HG02642 (cell line): ENCODE measurements at regions not wholly inside any gene's neighbourhood (a gene's known extent, or its start where the extent isn't known, plus 50 kb on each side); places are given as distances from the start of the nearest gene placed in this dataset.

ENCODE experiments used
- ATAC-seq: cut with Tn5 transposase; IDR thresholded peaks from one replicate; pipeline ENCODE4 v1.9.1; 2021; ENCODE audit warnings: mild to moderate bottlenecking; ENCODE audit not compliant: unreplicated experiment, poor library complexity

DNA sequence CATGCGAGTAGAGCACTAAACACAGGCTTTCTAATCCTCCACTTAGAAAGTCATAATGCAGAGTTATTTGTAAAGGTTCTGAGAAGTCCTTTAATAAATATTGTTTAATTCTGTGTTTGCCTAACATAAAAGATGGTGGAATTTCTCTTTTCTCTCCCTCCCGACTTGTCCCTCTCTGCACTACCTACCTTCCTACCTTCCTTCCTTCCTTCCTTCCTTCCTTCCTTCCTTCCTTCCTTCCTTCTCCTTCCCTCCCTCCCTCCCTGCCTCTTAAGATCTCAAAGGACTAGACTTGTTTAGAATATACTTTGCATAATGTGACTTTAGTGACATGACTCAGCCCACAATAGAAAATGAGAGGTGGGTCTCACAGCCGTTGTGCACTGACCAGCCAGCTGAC lies 156.3 kb upstream of the TAPT1 start:
- no peak for ATAC-seq

DNA sequence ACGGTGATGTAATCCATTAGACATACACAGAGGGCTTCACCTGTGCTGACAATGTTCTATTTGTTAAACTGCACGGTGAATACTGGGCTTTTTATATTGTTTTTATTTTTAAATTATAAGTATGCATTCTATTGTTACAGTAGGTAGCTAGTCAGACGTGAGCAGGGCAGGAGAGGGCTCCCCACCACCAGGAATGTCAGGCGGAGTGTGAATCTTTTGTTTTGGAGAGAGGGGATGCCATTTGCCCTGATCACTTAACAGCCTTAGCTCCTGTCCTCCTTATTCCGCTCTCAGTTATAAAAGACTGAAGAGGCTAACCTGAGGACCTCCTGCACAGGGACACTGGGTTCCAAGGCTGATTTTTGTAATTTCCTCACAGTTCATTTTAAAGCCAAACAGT lies 151.6 kb upstream of the TAPT1 start:
- no peak for ATAC-seq

DNA sequence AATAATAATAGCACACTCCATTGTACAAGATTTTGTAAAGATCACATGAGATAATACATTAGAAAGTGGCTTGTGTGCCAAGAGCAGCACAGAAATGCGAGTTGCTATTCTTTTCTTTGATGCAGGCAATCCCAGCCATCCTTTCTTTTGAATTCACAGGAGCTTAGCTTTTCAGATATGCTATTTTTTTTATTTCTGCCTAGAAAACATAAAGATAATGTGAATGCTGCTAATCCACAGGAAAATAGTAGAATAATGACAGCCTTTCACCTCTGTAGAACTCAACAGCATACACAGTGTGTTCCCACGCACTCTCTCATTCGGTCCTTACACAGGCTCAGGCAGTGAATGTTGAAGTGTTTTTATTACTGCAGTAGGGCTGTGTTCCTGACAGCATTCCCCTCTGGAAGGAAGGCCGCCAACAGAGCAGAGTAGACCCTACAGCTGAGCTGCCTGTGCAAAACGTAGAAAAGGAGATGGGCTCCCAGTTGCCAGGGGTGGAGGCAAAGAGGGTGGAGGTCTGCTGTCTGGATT lies 138.8 kb upstream of the TAPT1 start:
- no peak for ATAC-seq

DNA sequence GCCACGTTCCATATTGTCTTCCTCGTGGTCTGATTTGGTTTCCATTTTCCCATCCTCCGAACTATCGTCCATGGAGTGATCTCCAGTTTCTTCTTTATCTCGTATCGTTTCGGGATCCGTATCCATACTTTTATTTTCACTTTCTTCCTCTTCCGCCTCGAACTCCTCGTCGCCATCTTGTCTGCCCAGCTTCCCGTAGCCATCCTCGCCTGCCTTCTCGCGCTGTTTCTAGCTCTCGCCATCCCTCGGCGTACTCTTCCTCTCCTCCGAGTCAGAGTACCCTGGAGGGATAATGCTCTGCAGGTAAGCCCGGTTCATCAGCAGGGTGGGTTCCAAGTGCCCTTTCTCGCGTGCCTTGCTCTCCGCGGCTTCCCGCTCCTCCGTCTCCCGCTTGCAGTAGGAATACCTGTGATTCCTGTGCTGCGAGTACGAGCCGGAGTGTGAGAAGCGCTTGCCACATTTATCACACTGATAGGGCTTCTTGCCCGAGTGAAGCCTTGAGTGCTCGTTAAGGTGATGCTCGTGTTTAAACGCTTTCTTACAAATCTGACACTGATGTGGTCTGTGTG lies 134.5 kb upstream of the TAPT1 start:
- no peak for ATAC-seq

DNA sequence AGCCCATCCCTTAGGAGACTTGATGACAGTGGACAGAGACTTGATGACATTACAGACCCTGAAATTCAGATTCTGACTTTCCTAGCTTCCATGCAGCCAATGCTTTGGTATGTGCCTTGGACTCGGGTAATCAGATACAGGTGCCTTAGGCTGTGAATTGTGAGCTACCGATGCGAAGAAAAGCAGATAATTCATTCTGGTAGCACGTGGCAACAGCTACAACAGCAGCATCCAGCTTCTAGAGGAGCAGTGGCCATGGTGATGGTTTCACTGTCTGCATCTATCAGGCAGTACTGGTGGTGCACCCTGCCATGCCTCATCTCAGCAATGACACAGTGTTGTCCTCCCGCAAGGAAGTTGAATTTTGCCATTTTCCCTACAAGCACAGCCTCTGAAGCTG lies 126.9 kb upstream of the TAPT1 start:
- no peak for ATAC-seq

DNA sequence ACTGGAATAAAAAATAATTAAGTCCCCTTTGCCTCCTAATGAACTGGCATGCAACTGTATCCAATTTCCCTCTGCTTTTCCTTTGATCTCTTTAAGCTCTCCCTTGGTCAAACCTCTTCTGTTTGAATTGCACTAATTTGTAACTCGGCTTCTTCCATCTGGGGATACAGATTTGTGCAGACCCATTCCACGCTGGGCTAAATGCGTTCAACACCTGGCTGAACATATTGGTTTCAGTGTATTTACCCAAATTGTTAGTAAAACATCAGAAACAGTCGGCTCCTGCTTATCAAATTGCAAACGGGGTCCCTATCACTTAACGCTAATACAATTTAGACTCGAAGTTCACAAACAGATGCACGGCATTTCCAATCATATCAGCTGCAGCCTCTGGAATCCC lies 124.9 kb upstream of the TAPT1 start:
- ATAC-seq = no peak

DNA sequence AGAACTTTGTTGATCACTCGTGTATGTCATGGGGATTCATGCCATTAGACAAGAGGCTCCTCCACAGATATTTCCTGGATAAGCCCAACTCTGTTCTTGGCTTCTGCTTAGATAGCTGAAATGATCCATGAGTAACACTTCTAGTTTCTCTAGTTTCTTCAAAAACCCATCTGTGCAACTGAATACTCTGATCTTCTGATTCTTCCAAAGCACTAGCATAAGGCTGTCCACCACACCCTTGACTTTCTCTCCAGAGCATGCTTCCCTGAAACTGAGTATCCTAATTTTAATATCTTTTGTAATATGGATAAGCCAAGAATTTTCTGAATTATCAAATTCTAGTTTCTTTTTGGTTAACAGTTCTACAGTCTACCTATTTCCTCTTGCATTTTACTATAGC lies 118.6 kb upstream of the TAPT1 start:
- ATAC-seq = no peak

DNA sequence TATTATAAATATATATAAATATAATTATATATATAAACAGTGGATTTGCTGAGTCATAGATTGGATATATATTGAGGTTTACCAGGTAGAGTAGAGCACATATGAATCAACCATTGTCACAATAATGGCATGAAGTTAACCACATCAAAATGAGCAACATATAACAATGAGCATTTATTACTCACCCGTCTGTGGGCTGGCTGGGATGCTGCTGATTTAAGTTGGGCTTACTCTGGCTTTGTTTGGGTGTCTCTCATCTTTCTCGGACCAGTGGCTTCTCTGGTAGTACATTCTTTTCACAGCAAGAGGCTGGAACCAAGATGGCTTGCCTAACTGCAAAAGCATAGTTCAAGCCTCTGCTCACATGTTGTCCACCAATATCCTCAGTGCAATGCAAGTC lies 111.7 kb upstream of the TAPT1 start:
- ATAC-seq = no peak

DNA sequence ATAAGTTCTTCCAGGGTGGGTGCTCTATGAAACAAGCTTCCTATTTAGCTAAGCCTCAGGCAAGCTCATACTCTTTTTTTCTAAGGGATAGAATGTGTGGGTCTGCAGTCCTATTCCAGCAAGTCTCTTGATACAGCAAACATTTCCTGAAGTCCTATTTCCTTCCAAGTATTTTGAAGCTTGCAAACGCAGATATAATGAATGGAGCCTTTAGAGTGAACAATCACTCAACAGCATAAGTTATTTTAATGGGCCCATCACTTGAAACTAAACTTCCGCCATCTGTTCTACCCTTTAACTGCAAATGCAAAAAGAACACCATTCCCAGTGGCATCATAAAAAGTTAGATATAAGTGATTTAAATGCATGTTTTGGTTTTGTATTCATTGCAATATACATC lies 108.3 kb upstream of the TAPT1 start:
- ATAC-seq = no peak

DNA sequence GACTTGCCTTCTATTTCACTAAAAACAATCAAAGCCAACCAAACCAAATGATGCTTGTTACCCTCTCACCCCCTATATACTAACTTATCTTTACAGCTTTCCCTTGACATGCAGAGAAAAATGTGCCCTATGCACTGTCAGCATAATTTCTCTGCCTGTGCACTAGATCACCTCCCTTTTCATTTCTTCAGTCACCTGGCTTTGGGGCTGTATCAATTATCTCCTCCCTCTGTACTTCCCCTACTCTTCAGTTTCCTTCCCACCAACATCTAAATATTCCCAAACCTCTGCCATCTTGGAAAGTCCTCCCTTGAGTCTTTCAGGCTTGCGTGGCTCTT lies 103.5 kb upstream of the TAPT1 start:
- ATAC-seq = no peak

DNA sequence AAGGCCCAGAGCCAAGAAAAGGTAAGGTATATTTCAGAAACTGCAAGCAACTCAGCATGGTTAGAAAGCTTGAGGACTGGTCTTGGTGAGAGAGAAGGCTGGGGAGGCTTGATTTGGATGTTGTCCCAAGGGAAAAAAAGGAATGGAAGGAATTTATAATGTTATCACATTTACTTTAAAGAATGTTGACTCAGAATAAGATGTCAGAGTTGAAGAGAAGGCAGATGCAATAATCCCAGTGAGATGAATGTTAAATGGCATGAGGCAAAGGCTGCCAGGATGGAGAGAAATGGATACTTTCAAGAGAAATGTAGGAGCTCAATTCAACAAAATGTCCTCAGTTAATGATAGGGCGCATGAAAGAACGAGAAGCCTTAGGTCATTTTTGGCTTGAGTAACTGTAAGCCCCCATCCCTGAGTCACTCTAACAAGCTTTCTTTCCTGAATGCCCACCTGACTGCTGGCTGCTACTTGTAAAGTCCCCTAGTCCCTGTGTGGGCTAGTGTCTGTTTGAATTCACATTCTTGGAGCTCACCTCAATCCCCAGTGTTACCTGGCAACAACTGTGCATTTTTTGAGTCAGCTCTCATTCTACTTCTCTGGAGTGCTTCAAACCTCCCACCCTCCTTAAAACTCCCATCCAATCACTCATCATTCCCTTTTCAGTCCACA lies 103.0 kb upstream of the TAPT1 start:
- ATAC-seq = no peak

DNA sequence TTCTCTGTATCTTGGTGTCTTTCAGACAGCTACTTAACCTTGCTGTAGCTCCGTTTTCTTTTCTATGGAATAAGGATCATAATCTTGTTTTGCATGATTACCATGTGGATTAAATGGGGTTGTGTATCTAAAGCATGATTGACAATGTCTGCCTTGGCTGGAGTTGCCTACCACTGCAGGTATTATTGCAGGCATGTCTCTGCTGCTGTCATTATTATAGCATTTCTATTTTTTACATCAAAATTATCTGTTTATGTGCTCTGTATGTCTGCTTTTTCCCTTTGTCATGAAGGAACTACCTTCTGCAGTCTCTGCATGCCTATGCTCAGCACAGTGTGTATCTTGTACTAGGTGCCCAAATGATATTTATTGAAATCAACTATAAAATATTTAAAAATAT lies 95.9 kb upstream of the TAPT1 start:
- no peak for ATAC-seq

DNA sequence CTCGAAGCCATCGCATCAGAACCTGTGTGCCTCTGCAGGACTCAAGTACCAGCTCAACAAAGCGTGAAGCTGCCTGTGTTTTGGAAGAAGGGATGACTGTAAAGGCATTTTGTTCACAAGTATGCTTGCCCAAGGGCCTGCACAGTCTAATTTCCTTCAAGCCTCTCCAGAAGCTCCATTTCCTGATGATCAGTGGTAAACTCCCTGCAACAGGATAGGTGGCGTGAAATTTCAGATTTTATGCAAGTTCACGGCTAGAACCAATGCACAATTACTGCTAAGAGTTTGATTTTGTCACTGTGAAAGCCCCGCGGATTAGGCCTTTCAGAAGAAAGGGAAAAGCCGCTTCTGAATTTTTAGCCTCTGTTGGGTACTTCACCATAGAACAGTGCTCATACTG lies 89.2 kb upstream of the TAPT1 start:
- no peak for ATAC-seq

DNA sequence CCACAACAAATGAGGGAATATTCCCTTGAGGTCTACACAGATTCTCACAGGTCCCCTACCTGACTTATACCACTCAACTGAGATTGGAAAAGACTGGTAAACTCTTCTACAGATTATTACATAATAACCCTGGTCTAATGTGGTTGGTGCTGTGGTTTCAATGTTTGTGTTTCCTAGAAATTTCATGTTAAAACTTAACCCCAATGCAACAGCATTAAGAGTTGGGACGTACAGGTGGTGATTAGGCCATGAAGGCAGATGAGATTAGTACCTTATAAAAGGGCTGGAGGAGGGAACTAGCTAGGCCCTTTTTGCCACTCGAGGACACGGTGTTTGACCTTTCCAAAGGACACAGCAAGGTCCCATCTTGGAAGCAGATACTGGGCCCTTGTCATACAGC lies 84.3 kb upstream of the TAPT1 start:
- no peak for ATAC-seq

DNA sequence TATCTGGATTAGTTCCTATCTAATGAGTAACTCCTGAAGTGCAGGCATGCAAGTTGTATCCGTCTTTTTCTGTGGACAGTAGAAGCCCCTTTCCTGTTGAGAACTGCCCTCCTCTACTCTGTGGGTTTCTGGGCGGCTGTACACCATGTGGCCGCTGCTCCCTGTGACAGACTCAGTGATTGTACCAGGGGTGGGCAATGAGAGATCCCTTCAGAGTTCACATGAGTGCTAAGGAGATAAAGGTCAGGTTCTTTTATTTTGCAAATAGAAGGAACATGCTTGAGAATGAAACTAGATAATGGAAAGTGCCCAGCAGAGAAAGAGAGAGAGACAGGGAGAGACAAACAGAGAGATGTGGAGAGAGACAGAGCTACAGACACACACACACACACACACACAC lies 76.4 kb upstream of the TAPT1 start:
- no peak for ATAC-seq

DNA sequence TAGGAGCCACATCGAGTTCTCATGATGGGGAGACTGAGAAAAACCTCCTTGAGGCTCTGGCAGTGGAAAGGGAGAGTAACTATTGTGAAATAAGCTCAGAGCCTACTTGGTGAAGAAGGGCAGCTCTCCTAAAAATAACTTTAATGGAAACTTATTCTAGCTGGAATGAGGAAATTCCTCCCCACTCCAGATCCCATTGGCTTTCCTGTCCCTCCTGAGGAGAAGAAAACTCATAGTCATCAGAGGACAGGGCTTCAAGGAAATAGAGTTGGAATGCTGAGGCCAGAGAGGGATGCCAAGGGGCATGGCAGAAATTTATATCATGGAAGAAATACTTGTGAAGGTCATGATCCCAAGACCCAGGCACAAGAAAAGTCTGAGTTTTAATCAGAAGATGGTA lies 70.7 kb upstream of the TAPT1 start:
- no peak for ATAC-seq

DNA sequence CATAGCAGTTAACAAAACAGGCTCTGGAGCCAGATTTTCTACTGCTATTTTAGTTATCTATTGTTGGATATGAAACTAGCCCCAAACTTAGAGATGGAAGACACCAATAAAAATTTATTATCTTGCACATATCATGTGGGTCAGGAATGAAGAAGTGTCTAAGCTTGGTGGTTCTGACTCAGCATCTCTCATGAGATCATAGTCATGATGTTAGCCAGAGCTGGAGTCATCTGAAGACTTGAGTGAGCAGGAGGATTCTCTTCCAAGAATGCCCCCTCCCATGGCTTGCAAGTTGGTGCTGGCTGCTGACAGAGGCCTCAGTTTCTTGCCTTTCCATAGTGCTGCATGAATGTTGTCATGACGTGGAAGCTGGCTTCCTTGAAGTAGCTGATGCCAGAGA lies 68.2 kb upstream of the TAPT1 start:
- no peak for ATAC-seq

DNA sequence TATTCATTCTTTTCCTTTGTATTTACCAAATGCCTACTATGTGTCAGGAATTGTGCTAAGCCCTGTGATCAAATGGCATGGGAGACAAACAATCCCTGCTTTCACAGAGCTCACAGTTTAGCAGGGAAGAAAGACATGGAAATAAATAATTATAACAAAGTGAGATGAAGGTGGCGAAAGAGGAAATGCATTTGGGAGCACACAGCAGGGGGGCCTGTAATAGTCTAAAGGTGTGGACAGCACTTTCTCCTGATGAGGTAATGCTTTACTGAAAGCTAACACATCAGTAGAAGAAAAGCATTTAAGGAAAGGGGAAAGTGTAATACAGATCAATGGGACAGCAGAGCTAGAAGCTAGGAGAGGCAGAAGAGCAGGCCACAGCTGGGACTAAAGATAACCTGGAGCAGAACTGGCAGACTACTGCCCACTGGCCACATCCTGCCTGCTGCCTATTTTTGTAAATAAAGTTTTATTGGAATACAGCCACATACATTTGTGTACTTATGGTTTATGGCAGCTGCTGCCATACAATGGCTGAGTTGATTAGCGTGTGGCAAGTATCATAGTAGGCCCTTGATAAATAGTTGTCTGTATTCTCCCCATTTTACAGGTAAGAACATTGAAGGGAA lies 67.1 kb upstream of the TAPT1 start:
- no peak for ATAC-seq

DNA sequence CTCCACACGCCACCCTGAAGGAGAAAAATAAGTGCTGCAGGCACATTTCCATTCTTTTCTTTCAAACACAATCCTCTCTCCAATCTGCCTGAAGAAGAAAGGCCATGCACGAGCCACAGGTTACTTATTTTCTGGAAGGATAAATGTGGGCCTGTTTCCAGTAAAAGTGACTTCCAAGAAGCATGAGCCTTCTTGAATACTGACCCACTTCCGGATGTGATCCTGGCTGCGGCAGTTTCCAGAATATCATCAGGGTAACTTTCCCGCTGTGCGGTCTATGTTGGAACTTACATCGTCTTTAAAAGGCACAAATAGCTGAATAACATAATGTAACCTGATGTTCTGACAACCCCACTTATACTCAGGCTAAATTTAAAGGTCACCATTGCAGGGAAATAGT lies 66.3 kb upstream of the TAPT1 start:
- ATAC-seq = no peak

DNA sequence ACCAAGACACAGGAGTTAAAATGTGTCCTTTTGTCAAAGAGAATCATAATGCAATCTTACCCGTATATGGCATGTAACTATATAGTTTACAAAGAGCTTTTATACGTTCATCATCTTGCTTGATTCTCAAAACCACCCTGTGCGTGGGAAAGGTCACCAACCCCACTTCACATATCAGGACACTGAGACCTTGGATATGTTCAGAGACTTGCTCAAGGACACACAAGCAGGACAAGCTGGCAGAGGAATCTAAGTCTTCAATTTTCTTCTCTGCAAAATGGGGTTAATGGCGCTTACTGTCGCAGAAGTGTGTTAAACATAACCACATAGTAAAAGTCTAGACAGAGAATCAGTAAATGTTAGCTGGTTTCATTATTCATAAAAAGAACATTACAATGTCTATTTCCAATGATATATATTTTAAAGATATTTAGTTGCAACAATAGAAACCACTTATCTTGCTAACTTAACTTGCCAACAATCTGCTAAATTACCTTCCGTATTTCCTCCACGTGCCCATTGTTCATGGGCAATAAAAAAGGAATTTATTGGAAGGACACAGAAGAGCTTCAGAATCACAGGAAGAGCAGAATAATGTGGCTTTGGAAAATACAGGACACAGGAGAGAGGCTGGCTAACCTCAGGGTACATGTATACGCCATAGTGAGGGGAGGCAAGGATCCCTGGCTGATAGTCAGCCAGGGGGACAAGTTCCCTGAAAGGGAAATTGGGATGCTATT lies 64.6 kb upstream of the TAPT1 start:
- ATAC-seq = no peak

DNA sequence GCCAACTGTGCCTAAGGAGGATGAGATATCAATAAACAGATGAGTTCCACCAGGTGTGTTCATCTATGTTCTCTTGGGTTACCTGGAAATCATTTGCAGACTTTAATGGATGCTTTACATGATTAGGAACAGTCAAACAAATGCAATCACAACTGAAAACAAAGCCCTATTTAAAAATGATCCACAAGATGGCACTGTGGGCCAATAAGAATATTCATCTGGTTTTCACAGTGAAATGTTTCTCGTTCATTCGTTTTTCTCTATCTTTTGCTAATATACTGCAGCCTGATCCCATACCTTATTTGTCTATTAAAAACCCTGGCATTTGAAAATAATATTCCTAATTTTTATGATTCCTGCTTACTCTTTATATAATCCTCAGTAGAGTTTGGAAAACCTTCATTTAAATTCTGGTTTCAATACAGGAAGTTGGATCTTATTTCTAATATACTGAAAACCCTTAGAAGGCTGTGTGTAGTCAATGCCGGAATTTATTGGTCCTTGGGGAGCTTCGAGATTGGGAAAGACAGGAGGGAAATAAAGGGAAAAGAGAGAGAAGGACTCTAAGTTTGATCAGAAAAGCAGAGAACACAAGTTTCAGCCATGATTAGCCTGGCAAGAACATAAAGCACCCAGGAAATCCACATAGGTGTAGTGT lies 63.8 kb upstream of the TAPT1 start:
- no peak for ATAC-seq
